Vagina (tissue), 2 donors: ENCODE measurements at regions not wholly inside any gene's neighbourhood (a gene's known extent, or its start where the extent isn't known, plus 50 kb on each side); places are given as distances from the start of the nearest gene placed in this dataset.

ENCODE experiments used
- DNase-seq, 2 donors: peaks; one replicate each; pipeline ENCODE4 v3.0.0-alpha.2; 2017; ENCODE audit errors: extremely low spot score in 2 of 2
- H3K27ac ChIP-seq: fragments of 200-600 bp; sonication (generic); one replicate; pipeline ENCODE4 v1.5.1; 2019
- H3K27me3 ChIP-seq: fragments of 200-600 bp; sonication (generic); one replicate; pipeline ENCODE4 v1.5.1; 2019
- H3K36me3 ChIP-seq, 2 donors: fragments of 200-600 bp; sonication (generic); one replicate each; pipeline ENCODE4 v1.5.1; 2017 to 2019
- H3K4me1 ChIP-seq: fragments of 200-600 bp; sonication (generic); one replicate; pipeline ENCODE4 v1.5.1; 2019
- H3K4me3 ChIP-seq, 2 donors: fragments of 200-600 bp; sonication (generic); 1 replicate in 1 of 2; 2 replicates in 1 of 2; pipeline ENCODE4 v1.5.1; 2016 to 2019
- H3K9me3 ChIP-seq: fragments of 200-600 bp; sonication (generic); one replicate; pipeline ENCODE4 v1.5.1; 2019
- POLR2A ChIP-seq, 2 donors: fragments of 450-650 bp; IDR thresholded peaks; one replicate each; pipeline ENCODE4 v1.6.1; 2017; ENCODE audit warnings: antibody characterized with exemption in 2 of 2, mild to moderate bottlenecking in 2 of 2, moderate library complexity in 2 of 2
- POLR2AphosphoS5 ChIP-seq, 2 donors: sonication (generic); formaldehyde crosslinking; IDR thresholded peaks; one replicate each; pipeline ENCODE4 v1.9.0; 2017; ENCODE audit warnings: antibody characterized with exemption in 2 of 2, mild to moderate bottlenecking in 2 of 2, low read depth in 1 of 2; ENCODE audit not compliant: insufficient read depth in 1 of 2
- intact Hi-C: fragments of 100-400 bp; cut with DNase I; formaldehyde crosslinking; loops from one replicate; pipeline ENCODE4 v1.15.1; 2023
- TF ChIP-seq, protein P1 (sequence below), 3 experiments: fragments of 450-650 bp in 2 of 3; fragments of 200-600 bp in 1 of 3; sonication (generic) in 1 of 3; IDR thresholded peaks; one replicate each; pipeline ENCODE4 v1.5.1; 2017 to 2019; ENCODE audit warnings: antibody characterized with exemption in 3 of 3, mild to moderate bottlenecking in 2 of 3, moderate library complexity in 2 of 3

DNA sequence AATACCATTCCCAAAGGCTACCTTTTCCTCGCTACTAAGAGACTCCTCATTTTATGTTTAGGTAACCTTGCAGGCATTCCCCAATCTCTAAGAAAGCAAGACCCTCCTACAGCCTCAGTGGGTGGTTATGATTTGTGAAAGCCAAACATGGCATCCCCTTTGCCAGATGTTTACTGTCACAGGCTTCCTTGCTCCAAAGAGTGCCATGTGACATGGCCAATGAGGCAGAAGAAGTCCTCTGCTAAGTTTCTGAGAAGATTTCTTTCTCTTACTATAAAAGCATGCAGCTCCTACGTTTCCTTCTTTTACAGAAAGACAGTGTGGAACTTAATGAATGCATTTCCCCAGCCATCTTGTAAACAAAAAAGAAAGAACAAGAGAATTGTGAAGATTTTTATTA is 688.2 kb downstream of the TBC1D32 start:
- Histone ChIP-seq H3K4me3 (no peak overlapping the region), H3K9me3 (no peaks in the 10 kb centered on the region), H3K36me3 (no peaks in the 10 kb centered on the region), H3K27ac (no peak overlapping the region), H3K4me1 (no peaks in the 10 kb centered on the region), H3K27me3 (no peaks in the 10 kb centered on the region)
- no peak for DNase-seq
- TF ChIP-seq POLR2AphosphoS5 (IDR thresholded peaks at IDR 0.05; ENCODE audit: insufficient read depth in 1 of 2, low read depth in 1 of 2) (no peak), POLR2A (IDR thresholded peaks at IDR 0.05) (no peak)
- TF ChIP-seq, protein P1, sequence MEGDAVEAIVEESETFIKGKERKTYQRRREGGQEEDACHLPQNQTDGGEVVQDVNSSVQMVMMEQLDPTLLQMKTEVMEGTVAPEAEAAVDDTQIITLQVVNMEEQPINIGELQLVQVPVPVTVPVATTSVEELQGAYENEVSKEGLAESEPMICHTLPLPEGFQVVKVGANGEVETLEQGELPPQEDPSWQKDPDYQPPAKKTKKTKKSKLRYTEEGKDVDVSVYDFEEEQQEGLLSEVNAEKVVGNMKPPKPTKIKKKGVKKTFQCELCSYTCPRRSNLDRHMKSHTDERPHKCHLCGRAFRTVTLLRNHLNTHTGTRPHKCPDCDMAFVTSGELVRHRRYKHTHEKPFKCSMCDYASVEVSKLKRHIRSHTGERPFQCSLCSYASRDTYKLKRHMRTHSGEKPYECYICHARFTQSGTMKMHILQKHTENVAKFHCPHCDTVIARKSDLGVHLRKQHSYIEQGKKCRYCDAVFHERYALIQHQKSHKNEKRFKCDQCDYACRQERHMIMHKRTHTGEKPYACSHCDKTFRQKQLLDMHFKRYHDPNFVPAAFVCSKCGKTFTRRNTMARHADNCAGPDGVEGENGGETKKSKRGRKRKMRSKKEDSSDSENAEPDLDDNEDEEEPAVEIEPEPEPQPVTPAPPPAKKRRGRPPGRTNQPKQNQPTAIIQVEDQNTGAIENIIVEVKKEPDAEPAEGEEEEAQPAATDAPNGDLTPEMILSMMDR (IDR thresholded peaks at IDR 0.05) = no peak
- intact Hi-C loops = no loop called here

DNA sequence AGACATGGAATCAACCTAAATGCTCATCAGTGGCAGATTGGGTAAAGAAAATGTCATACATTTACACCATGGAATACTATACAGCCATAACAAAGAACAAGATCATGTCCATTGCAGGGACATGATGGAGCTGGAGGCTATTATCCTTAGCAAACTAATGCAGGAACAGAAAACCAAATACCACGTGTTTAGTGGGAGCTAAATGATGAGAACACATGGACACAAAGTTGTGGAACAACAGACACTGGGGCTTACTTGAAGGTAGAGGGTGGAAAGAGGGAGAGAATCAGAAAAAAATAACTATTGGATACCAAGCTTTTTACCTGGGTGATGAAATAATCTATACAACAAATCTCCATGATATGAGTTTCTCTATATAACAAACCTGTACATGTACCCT is 701.3 kb downstream of the TBC1D32 start:
- Histone ChIP-seq H3K36me3 (no peaks in the 10 kb centered on the region), H3K9me3 (no peaks in the 10 kb centered on the region), H3K4me3 (no peak overlapping the region), H3K27me3 (no peaks in the 10 kb centered on the region), H3K27ac (no peak overlapping the region), H3K4me1 (no peaks in the 10 kb centered on the region)
- intact Hi-C loops = no loop called here
- no peak for DNase-seq
- TF ChIP-seq POLR2A (IDR thresholded peaks at IDR 0.05) (no peak), POLR2AphosphoS5 (IDR thresholded peaks at IDR 0.05; ENCODE audit: insufficient read depth in 1 of 2, low read depth in 1 of 2) (no peak)
- TF ChIP-seq, protein P1 (IDR thresholded peaks at IDR 0.05) = no peak

DNA sequence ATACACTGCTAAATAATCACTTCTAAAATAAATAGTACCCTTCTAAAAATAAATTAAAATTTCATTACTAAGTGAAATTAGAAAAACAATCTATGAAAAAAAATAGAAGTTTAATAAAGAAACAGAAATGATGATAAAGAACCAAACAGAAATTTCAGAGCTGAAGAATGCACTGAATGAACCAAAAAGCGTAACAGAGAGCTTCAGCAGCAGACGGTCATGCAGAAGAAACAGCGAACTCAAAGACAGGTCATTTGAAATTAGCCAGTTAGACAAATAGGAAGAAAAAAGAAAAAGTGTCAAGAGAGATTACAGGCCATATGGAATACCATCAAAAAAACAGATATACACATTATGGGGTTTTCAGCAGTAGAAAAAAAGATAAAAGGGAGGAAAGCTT is 706.7 kb downstream of the TBC1D32 start:
- TF ChIP-seq POLR2AphosphoS5 (IDR thresholded peaks at IDR 0.05; ENCODE audit: insufficient read depth in 1 of 2, low read depth in 1 of 2) (no peak), POLR2A (IDR thresholded peaks at IDR 0.05) (no peak)
- TF ChIP-seq, protein P1 (IDR thresholded peaks at IDR 0.05) = no peak
- H3K9me3 ChIP-seq = no peaks in the 10 kb centered on the region
- intact Hi-C loops = no loop called here
- DNase-seq = no peak
- no peaks in the 10 kb centered on the region for H3K4me1 ChIP-seq
- H3K36me3 ChIP-seq = no peaks in the 10 kb centered on the region
- H3K4me3 ChIP-seq = no peak overlapping the region
- H3K27ac ChIP-seq = no peak overlapping the region
- H3K27me3 ChIP-seq = no peaks in the 10 kb centered on the region

DNA sequence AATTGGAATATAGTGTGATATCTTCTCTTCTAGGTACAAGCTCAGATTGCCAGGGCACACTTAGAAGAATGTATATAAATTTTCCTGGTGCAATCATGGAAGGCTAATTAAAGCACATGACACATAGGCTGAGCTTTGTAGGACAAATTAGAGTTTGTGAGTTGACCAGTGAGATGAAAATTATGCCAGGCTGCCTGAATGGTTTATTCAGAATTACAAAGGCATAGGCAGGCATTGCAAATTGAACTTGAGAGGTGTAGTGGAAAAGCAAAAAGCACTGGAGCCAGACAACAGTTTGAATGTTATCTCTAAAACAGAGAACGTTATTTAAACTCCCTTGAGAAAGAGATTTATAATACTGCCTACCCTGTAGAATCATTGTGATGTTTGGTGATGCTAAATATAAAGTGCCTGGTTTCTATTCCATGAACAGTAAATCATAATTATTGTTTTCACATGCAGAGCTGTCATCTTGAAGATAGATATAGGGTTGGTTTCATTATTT is 712.1 kb downstream of the TBC1D32 start:
- H3K36me3 ChIP-seq = no peaks in the 10 kb centered on the region
- DNase-seq = no peak
- no peaks in the 10 kb centered on the region for H3K27me3 ChIP-seq
- H3K9me3 ChIP-seq = no peaks in the 10 kb centered on the region
- no peak for TF ChIP-seq POLR2AphosphoS5 (IDR thresholded peaks at IDR 0.05; ENCODE audit: insufficient read depth in 1 of 2, low read depth in 1 of 2)
- no peak for TF ChIP-seq POLR2A (IDR thresholded peaks at IDR 0.05)
- TF ChIP-seq, protein P1 (IDR thresholded peaks at IDR 0.05) = no peak
- H3K4me1 ChIP-seq = no peaks in the 10 kb centered on the region
- no peak overlapping the region for H3K27ac ChIP-seq
- intact Hi-C loops = no loop called here
- H3K4me3 ChIP-seq = no peak overlapping the region

DNA sequence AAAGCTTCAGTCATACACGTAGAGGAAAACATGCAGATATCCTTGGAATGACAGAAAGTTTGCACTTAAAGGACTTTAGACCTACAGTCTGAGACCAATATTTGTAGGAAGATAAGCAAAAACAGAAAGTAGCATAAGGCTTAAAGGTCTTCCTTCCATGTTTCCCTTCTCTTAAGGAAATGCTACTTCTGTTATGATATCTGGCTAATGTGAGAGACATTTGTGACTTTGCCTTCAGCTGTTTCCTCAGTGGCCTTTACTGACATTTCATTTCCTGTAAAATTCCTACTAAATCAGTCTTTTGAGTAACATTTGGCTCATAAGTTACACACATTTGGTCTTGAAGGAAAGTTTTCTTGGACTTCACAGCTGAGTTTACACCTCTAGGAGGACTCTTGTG is 713.4 kb downstream of the TBC1D32 start:
- Histone ChIP-seq H3K27me3 (no peaks in the 10 kb centered on the region), H3K36me3 (no peaks in the 10 kb centered on the region), H3K9me3 (no peaks in the 10 kb centered on the region), H3K27ac (no peak overlapping the region), H3K4me3 (no peak overlapping the region), H3K4me1 (no peaks in the 10 kb centered on the region)
- intact Hi-C loops = no loop called here
- DNase-seq = no peak
- TF ChIP-seq, protein P1 (IDR thresholded peaks at IDR 0.05) = no peak
- TF ChIP-seq POLR2A (IDR thresholded peaks at IDR 0.05) (no peak), POLR2AphosphoS5 (IDR thresholded peaks at IDR 0.05; ENCODE audit: insufficient read depth in 1 of 2, low read depth in 1 of 2) (no peak)
